ENCODE measurements at regions not wholly inside any gene's neighbourhood (a gene's known extent, or its start where the extent isn't known, plus 50 kb on each side); places are given as distances from the start of the nearest gene placed in this dataset.

DNA sequence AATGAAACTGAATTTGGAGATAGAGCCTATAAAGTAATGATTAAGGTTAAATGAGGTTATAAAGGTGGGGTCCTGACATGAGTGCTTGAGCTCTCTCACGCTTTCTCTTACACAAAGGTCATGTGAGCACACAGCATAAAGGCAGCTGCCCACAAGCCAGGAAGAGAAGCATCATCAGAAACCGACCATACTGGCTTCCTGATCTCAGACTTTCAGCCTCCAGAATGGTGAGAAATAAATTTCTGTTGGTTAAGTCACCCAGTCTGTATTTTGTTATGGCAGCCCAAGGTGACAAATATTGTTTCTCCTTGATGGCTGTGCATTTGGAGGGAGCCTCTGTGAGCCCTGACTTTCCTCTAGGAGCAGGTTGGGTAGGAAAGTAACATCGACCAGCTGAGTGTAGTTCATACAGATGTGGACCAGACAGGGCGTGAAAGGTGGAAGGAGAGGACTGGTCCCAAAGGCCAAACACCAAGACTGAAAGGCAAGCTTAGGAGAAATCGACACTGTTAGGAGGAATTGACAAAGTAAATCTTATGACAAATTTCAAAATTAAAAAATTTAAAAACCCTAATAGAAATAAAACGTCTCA is 97.6 kb upstream of the SLC38A2 start:
- TF ChIP-seq ZNF121 (CRISPR knock-in tag; IDR thresholded peaks at IDR 0.05) = no peak
- TF ChIP-seq, protein P1, sequence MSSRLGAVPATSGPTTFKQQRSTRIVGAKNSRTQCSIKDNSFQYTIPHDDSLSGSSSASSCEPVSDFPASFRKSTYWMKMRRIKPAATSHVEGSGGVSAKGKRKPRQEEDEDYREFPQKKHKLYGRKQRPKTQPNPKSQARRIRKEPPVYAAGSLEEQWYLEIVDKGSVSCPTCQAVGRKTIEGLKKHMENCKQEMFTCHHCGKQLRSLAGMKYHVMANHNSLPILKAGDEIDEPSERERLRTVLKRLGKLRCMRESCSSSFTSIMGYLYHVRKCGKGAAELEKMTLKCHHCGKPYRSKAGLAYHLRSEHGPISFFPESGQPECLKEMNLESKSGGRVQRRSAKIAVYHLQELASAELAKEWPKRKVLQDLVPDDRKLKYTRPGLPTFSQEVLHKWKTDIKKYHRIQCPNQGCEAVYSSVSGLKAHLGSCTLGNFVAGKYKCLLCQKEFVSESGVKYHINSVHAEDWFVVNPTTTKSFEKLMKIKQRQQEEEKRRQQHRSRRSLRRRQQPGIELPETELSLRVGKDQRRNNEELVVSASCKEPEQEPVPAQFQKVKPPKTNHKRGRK (CRISPR knock-in tag; IDR thresholded peaks at IDR 0.05; ENCODE audit: borderline replicate concordance) = no peak
- no peak for TF ChIP-seq RELA (CRISPR knock-in tag; IDR thresholded peaks at IDR 0.05; ENCODE audit: borderline replicate concordance)
- TF ChIP-seq HMGXB4 (CRISPR knock-in tag; IDR thresholded peaks at IDR 0.05) = no peak
- TF ChIP-seq, protein P2, sequence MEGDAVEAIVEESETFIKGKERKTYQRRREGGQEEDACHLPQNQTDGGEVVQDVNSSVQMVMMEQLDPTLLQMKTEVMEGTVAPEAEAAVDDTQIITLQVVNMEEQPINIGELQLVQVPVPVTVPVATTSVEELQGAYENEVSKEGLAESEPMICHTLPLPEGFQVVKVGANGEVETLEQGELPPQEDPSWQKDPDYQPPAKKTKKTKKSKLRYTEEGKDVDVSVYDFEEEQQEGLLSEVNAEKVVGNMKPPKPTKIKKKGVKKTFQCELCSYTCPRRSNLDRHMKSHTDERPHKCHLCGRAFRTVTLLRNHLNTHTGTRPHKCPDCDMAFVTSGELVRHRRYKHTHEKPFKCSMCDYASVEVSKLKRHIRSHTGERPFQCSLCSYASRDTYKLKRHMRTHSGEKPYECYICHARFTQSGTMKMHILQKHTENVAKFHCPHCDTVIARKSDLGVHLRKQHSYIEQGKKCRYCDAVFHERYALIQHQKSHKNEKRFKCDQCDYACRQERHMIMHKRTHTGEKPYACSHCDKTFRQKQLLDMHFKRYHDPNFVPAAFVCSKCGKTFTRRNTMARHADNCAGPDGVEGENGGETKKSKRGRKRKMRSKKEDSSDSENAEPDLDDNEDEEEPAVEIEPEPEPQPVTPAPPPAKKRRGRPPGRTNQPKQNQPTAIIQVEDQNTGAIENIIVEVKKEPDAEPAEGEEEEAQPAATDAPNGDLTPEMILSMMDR (IDR thresholded peaks at IDR 0.05) = no peak
- TF ChIP-seq ETV6 (CRISPR knock-in tag; IDR thresholded peaks at IDR 0.05) = no peak
- TF ChIP-seq, protein P3, sequence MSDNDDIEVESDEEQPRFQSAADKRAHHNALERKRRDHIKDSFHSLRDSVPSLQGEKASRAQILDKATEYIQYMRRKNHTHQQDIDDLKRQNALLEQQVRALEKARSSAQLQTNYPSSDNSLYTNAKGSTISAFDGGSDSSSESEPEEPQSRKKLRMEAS (CRISPR knock-in tag; IDR thresholded peaks at IDR 0.05) = no peak
- TF ChIP-seq CBFB (CRISPR knock-in tag; IDR thresholded peaks at IDR 0.05; ENCODE audit: low read depth) = no peak
- no peak for TF ChIP-seq NR1H2 (CRISPR knock-in tag; IDR thresholded peaks at IDR 0.05)
- TF ChIP-seq TEAD1 (CRISPR knock-in tag; IDR thresholded peaks at IDR 0.05) = no peak
- no peak for TF ChIP-seq IRF2 (CRISPR knock-in tag; IDR thresholded peaks at IDR 0.05; ENCODE audit: borderline replicate concordance, low read depth)
- no peak for TF ChIP-seq ELF4 (CRISPR knock-in tag; IDR thresholded peaks at IDR 0.05; ENCODE audit: low read depth)
- TF ChIP-seq ZBTB21 (CRISPR knock-in tag; IDR thresholded peaks at IDR 0.05; ENCODE audit: borderline replicate concordance) = no peak

Measured in WTC11 (cell line).